Large intestine (tissue), 3 donors: ENCODE measurements at regions not wholly inside any gene's neighbourhood (a gene's known extent, or its start where the extent isn't known, plus 50 kb on each side); places are given as distances from the start of the nearest gene placed in this dataset.

Source experiments
- DNase-seq, 2 donors: peaks; one replicate each; pipeline versions ENCODE4 v3.0.0 to v3.0.0-alpha.2; 2013
- H3K27ac ChIP-seq: one replicate; pipeline ENCODE4 v1.5.1; 2013; ENCODE audit warnings: low read length
- H3K27me3 ChIP-seq: 2 replicates; pipeline ENCODE4 v1.6.1; 2013; ENCODE audit warnings: low read length; ENCODE audit not compliant: control insufficient read depth, insufficient read depth
- H3K36me3 ChIP-seq: 2 replicates; pipeline ENCODE4 v1.6.1; 2013; ENCODE audit warnings: low read length; ENCODE audit not compliant: control insufficient read depth, insufficient read depth
- H3K4me1 ChIP-seq: one replicate; pipeline ENCODE4 v1.6.1; 2013; ENCODE audit warnings: low read length; ENCODE audit not compliant: control insufficient read depth, insufficient read depth
- H3K4me3 ChIP-seq: one replicate; pipeline ENCODE4 v1.5.1; 2013; ENCODE audit warnings: low read length
- H3K9me3 ChIP-seq: one replicate; pipeline ENCODE4 v1.6.1; 2013; ENCODE audit warnings: mild to moderate bottlenecking, low read depth, low read length, moderate library complexity; ENCODE audit not compliant: control insufficient read depth
- WGBS: methylation state at CpG from one replicate; pipeline ENCODE4 v1.1.5; 2013; ENCODE audit warnings: low lambda C conversion rate; ENCODE audit not compliant: insufficient coverage; 5-methylcytosine and 5-hydroxymethylcytosine counted together

GRCh38 chr3:165382672-165383071, 186.5 kb upstream of the SLITRK3 start:
- Histone ChIP-seq H3K27me3 (no peaks in the 10 kb centered on the region), H3K4me1 (no peaks in the 10 kb centered on the region), H3K4me3 (no peak overlapping the region), H3K9me3 (no peaks in the 10 kb centered on the region), H3K27ac (no peak overlapping the region), H3K36me3 (no peaks in the 10 kb centered on the region)
- 91% methylated on average over 3 of the region's 3 CpGs for WGBS
- no peak for DNase-seq

GRCh38 chr3:165378761-165379160, 182.6 kb upstream of the SLITRK3 start:
- Histone ChIP-seq H3K36me3 (no peaks in the 10 kb centered on the region), H3K9me3 (no peaks in the 10 kb centered on the region), H3K27me3 (no peaks in the 10 kb centered on the region), H3K27ac (no peak overlapping the region), H3K4me1 (no peaks in the 10 kb centered on the region), H3K4me3 (no peak overlapping the region)
- no peak for DNase-seq
- 60% methylated on average over 1 of the region's 2 CpGs for WGBS

DNA sequence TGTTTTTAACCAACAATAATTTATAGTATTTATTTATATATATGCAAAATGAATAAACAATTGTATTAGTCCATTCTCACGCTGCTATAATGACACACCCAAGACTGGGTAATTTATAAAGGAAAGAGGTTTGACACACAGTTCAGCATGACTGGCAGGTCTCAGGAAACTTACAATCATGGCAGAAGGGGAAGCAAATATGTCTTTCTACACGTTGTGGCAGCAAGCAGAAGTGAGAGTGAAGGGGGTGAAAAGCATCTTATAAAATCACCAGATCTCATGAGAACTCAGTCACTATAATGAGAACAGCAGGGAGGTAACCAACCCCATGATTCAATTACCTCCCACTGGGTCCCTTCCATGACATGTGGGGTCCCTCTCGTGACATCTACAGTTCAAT, 162.8 kb upstream of the SLITRK3 start:
- no peak overlapping the region for H3K27ac ChIP-seq
- no peaks in the 10 kb centered on the region for H3K36me3 ChIP-seq
- no peaks in the 10 kb centered on the region for H3K9me3 ChIP-seq
- no peaks in the 10 kb centered on the region for H3K4me1 ChIP-seq
- H3K27me3 ChIP-seq = no peaks in the 10 kb centered on the region
- 67% methylated on average over 1 of the region's 3 CpGs for WGBS
- H3K4me3 ChIP-seq = no peak overlapping the region
- DNase-seq = no peak

DNA sequence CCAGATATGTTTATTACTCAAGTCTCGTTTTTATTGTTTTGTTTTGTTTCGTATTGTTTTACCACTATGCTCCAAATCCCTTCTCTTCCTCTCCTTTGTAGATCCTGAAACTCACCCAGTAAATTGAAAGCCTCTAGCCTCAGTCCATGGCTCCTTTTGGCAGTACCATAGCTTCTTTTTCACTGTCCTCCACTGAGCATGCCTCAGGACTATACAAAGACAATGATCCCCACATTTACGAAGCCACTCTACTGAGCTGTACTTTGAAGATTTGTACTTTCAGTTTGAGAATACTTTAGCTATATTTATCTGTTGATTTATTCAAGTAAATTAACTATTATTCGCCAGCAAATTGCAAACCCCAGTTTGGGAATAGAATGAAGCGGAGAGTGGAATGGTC, 159.1 kb upstream of the SLITRK3 start:
- no peak overlapping the region for H3K27ac ChIP-seq
- DNase-seq = no peak
- H3K4me1 ChIP-seq = no peaks in the 10 kb centered on the region
- H3K4me3 ChIP-seq = no peak overlapping the region
- H3K27me3 ChIP-seq = no peaks in the 10 kb centered on the region
- WGBS = 98% methylated on average over 5 of the region's 5 CpGs
- no peaks in the 10 kb centered on the region for H3K9me3 ChIP-seq
- no peaks in the 10 kb centered on the region for H3K36me3 ChIP-seq

DNA sequence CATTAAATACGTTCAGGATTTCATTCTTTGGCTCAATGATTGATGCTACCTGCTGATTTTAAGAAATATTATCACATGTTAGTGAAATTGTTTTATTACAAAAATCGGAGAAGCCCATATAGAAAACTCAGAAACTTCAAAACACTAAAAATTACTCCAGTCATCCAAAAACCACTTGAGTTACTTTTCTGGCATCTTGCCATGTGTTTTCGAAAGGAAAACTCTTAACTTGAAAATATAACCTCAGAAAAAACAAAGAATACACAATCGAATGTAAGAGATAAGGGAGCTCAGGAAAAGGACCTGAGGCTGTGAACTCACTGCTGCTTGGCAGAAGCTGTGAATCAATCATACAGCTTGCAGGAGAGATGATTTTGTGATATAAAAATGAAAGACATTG, 151.3 kb upstream of the SLITRK3 start:
- no peak overlapping the region for H3K4me3 ChIP-seq
- WGBS = 83% methylated on average over 3 of the region's 4 CpGs
- no peaks in the 10 kb centered on the region for H3K36me3 ChIP-seq
- H3K4me1 ChIP-seq = no peaks in the 10 kb centered on the region
- H3K27me3 ChIP-seq = no peaks in the 10 kb centered on the region
- no peak overlapping the region for H3K27ac ChIP-seq
- no peak for DNase-seq
- H3K9me3 ChIP-seq = no peaks in the 10 kb centered on the region

GRCh38 chr3:165346503-165346902, 150.3 kb upstream of the SLITRK3 start:
- no CpG with 5 or more reads among the region's 4 CpGs for WGBS
- no peaks in the 10 kb centered on the region for H3K9me3 ChIP-seq

DNA sequence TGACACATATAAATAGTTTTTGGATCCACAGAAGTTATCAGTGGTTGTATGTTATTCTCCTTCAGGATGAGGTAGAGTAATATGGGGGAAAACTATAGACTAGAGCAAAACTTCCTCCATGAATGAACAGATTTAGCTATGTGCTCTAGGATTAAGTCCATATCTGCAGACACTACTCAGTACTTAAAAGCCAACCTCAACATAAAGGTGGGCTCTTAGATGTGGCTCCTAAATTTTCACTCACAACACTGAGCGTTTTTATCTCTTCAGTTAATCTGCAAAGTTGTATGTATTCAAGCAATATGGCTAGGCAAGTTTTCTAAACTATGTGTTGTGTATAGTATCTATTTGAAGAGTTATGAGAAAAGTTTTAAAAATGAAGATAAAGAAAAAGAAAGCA, 147.0 kb upstream of the SLITRK3 start:
- no CpG with 5 or more reads among the region's 1 CpG for WGBS
- H3K4me3 ChIP-seq = no peak overlapping the region
- no peaks in the 10 kb centered on the region for H3K9me3 ChIP-seq
- H3K4me1 ChIP-seq = no peaks in the 10 kb centered on the region
- no peak for DNase-seq
- no peaks in the 10 kb centered on the region for H3K27me3 ChIP-seq
- H3K36me3 ChIP-seq = no peaks in the 10 kb centered on the region
- H3K27ac ChIP-seq = no peak overlapping the region

More at GRCh38 chr3:165346503-165346902, 150.3 kb upstream of the SLITRK3 start:
- H3K4me3 ChIP-seq = no peak overlapping the region
- no peak for DNase-seq
- H3K36me3 ChIP-seq = no peaks in the 10 kb centered on the region
- H3K4me1 ChIP-seq = no peaks in the 10 kb centered on the region
- no peak overlapping the region for H3K27ac ChIP-seq
- H3K27me3 ChIP-seq = no peaks in the 10 kb centered on the region

DNA sequence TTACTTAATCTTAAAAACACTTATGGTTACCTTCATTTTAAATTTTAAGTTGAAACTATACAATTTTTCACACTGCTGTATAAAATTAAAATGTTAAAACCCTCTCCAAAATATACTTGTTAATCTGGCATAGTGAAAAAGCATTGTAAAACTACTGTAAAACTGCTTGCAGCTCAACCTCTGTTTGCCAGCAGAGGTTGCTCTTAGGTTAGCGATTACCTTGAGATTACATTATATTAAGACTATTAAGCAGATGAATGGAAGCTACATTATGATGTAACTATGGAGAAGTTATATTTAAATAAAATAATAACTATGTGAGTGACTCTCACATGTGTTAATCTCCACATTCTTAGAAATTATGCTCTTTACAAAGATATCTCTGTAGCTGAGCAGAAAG, 143.6 kb upstream of the SLITRK3 start:
- Histone ChIP-seq H3K36me3 (no peaks in the 10 kb centered on the region), H3K27me3 (no peaks in the 10 kb centered on the region), H3K4me3 (no peak overlapping the region), H3K9me3 (no peaks in the 10 kb centered on the region), H3K27ac (no peak overlapping the region), H3K4me1 (no peaks in the 10 kb centered on the region)
- no CpG with 5 or more reads among the region's 1 CpG for WGBS
- DNase-seq = no peak

DNA sequence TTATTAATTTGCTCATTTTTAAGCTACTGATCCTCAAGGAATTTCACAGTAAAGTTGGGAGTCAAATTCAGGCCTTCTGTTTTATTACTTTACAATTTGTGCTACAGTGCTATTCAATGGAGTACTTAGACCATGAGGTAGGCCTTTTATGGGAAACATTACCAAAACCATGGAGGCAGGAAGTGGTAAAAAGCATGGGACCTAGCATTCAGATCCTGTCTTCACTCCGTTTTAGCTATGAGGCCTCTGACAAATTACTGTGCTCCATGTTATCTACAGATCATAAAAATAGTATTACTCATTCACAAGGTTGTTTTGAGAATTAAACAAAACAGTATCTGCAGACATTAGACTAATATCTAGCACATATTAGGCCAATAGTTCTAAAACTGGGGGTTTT, 140.6 kb upstream of the SLITRK3 start:
- no peak for DNase-seq
- H3K27me3 ChIP-seq = no peaks in the 10 kb centered on the region
- no peaks in the 10 kb centered on the region for H3K36me3 ChIP-seq
- no peak overlapping the region for H3K4me3 ChIP-seq
- H3K9me3 ChIP-seq = no peaks in the 10 kb centered on the region
- no CpG with 5 or more reads among the region's 1 CpG for WGBS
- no peak overlapping the region for H3K27ac ChIP-seq
- H3K4me1 ChIP-seq = no peaks in the 10 kb centered on the region
